H1 (cell line): ENCODE measurements at regions not wholly inside any gene's neighbourhood (a gene's known extent, or its start where the extent isn't known, plus 50 kb on each side); places are given as distances from the start of the nearest gene placed in this dataset.

Experiments used
- SRF ChIP-seq: IDR thresholded peaks from 2 replicates; pipeline ENCODE4 v1.6.1; 2011; ENCODE audit warnings: mild to moderate bottlenecking, low read depth, low read length, moderate library complexity
- TF ChIP-seq, protein P1 (sequence below), 3 experiments: IDR thresholded peaks; 1 replicate in 2 of 3; 2 replicates in 1 of 3; pipeline versions ENCODE4 v1.5.1 to v1.6.1; 2011; ENCODE audit warnings: low read length in 3 of 3, mild to moderate bottlenecking in 3 of 3, inconsistent platforms in 2 of 3, low read depth in 1 of 3, moderate library complexity in 1 of 3; ENCODE audit not compliant: insufficient read depth in 1 of 3; ENCODE audit errors: control extremely low read depth in 1 of 3

DNA sequence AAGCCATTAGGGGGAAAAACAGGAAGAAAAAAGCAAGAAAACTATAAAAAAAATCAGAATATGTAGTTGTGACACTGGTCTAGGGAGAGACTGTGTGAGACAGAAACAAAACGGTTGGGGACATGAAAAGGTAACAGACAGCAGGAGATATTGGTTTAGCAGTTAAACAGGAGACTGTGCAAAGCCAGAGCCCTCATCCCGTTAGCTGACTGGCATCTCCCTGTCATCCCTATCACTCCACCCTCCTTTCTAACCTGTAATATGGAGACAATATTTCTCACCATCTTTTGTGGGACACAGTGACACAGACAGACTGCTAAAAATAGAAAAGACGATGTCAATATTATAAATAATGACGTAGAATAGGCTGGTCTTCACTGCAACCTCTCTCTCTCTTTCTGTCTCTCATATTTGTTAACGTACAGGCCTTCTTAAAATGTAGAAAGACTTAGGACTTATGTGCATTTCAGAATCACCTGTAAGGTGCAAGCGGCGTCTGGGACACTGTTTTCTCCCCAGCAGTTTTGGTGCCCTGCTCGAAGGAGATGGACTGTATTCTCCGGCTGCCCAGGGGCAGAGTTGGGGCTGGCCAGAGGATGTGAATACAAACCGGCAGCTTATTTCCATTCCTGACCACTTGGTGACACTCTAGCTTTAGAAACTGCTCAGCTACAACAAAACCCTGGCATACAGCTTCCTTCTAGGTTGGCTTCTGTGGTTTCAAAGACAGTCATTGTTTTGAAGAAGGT, 190.6 kb downstream of the MAT2B start:
- TF ChIP-seq, protein P1, sequence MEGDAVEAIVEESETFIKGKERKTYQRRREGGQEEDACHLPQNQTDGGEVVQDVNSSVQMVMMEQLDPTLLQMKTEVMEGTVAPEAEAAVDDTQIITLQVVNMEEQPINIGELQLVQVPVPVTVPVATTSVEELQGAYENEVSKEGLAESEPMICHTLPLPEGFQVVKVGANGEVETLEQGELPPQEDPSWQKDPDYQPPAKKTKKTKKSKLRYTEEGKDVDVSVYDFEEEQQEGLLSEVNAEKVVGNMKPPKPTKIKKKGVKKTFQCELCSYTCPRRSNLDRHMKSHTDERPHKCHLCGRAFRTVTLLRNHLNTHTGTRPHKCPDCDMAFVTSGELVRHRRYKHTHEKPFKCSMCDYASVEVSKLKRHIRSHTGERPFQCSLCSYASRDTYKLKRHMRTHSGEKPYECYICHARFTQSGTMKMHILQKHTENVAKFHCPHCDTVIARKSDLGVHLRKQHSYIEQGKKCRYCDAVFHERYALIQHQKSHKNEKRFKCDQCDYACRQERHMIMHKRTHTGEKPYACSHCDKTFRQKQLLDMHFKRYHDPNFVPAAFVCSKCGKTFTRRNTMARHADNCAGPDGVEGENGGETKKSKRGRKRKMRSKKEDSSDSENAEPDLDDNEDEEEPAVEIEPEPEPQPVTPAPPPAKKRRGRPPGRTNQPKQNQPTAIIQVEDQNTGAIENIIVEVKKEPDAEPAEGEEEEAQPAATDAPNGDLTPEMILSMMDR (IDR thresholded peaks at IDR 0.05; ENCODE audit: control extremely low read depth in 1 of 3, insufficient read depth in 1 of 3, low read depth in 1 of 3, low read length in 3 of 3), result peak; percentile 40 to 91 (median 81)
- TF ChIP-seq SRF, result no peak
